Activated CD4-positive, alpha-beta T cell treated with anti-CD3 and anti-CD28 coated beads for 36 hours (primary cell): ENCODE measurements at regions not wholly inside any gene's neighbourhood (a gene's known extent, or its start where the extent isn't known, plus 50 kb on each side); places are given as distances from the start of the nearest gene placed in this dataset.

Experiments
- ATAC-seq: fragments of 200-7000 bp; cut with Tn5 transposase; one replicate; pipeline ENCODE4 v1.10.0; 2021; ENCODE audit warnings: mild to moderate bottlenecking, moderate library complexity
- CTCF ChIA-PET: fragments of 350-600 bp; sonication (Branson Sonifier 250); formaldehyde crosslinking; loops from one replicate; lab custom pipeline; 2021; ENCODE audit warnings: antibody characterized with exemption; lab: Charles Lee
- POLR2A ChIA-PET: fragments of 350-600 bp; sonication (Branson Sonifier 250); formaldehyde crosslinking; loops from one replicate; lab custom pipeline; 2021; ENCODE audit warnings: antibody characterized with exemption, inconsistent platforms; lab: Charles Lee
- DNase-seq: peaks from one replicate; pipeline ENCODE4 v3.0.0-alpha.2; 2020
- H3K27ac Mint-ChIP-seq: one replicate; pipeline ENCODE4 v1.8.0; 2021; ENCODE audit warnings: mixed read lengths
- H3K27me3 Mint-ChIP-seq: one replicate; pipeline ENCODE4 v1.8.0; 2021; ENCODE audit warnings: mixed read lengths
- H3K36me3 Mint-ChIP-seq: one replicate; pipeline ENCODE4 v1.8.0; 2021; ENCODE audit warnings: low read depth, mixed read lengths
- H3K4me1 Mint-ChIP-seq: one replicate; pipeline ENCODE4 v1.8.0; 2021; ENCODE audit warnings: mixed read lengths
- H3K4me3 Mint-ChIP-seq: one replicate; pipeline ENCODE4 v1.8.0; 2021; ENCODE audit warnings: mild to moderate bottlenecking, moderate library complexity, mixed read lengths
- H3K9me3 Mint-ChIP-seq: one replicate; pipeline ENCODE4 v1.8.0; 2021; ENCODE audit warnings: low read depth, mixed read lengths
- intact Hi-C, 2 experiments: fragments of 100-400 bp; cut with DNase I in 1 of 2; cut with micrococcal nuclease in 1 of 2; formaldehyde crosslinking; loops; one replicate each; pipeline versions ENCODE4 v1.14.2 to v1.15.1; 2022 to 2024; cut with DNase I, micrococcal nuclease

DNA sequence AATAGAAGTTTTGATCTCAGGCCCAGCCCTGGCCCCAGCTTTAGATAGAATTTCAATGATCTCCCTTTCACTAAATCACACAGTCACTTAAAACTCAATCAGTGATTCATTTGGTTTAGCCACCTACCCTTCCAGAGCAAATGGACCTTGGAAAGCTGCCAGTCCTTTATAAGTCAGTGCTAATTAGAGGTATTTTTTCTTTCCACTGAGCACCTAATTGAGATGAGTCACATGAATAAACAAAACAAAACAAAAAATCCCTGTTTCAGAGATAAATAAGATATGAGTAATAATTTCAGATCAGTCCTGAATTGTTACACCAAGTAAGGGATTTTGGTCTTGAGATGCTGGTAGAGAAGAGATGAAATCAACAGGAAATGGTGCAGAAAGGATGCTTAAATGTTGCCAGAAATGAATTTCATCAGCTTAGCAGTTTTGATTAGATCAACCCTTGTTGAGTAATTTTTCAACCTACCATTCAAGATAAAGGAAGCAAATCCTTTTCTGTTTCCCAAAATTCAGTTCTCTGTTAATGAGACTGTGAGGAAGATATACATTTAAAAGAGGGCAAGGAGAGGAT, 352.0 kb upstream of the COL8A1 start:
- no peak overlapping the region for H3K27ac Mint-ChIP-seq
- H3K4me3 Mint-ChIP-seq, result no peak overlapping the region
- no peaks in the 10 kb centered on the region for H3K36me3 Mint-ChIP-seq
- ChIA-PET CTCF (interaction anchor here (0.7 kb wide), 1 partner anchor 33 kb away, joined by 3 read pairs; no protein-coding TSS in a partner anchor), POLR2A (no interaction called here)
- intact Hi-C loops, result no loop called here
- H3K9me3 Mint-ChIP-seq, result peaks cover 2% of the 10 kb centered on the region
- DNase-seq (no peak), ATAC-seq (no peak)
- no peaks in the 10 kb centered on the region for H3K4me1 Mint-ChIP-seq
- H3K27me3 Mint-ChIP-seq, result no peaks in the 10 kb centered on the region

GRCh38 chr3:99269606-99270351, 368.3 kb upstream of the DCBLD2 start:
- no peak for DNase-seq
- ChIA-PET CTCF (no interaction called here), POLR2A (no interaction called here)
- H3K4me3 Mint-ChIP-seq, result no peak overlapping the region
- H3K27me3 Mint-ChIP-seq, result no peaks in the 10 kb centered on the region
- intact Hi-C loops, result no loop called here
- no peak for ATAC-seq
- no peaks in the 10 kb centered on the region for H3K4me1 Mint-ChIP-seq
- no peaks in the 10 kb centered on the region for H3K9me3 Mint-ChIP-seq
- H3K36me3 Mint-ChIP-seq, result no peaks in the 10 kb centered on the region
- H3K27ac Mint-ChIP-seq, result no peak overlapping the region

DNA sequence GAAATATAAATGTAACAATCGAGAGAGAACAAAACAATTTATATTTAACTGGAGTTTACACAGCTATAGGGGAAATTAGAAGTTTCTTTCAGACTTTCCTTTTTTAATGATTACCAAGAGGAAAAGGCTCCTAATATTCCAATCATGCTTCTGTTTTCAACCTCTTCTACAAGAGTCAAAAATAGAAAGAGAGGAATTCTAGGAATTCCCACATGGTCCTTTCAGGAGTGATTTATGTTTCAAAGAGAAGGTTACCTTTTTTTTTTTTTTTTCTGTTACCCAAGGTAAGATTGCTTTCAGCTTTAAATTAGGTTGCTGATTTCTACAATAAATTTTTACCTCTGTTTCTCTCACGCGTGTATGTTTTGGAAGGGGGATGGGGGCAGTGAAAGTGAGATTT, 355.3 kb upstream of the DCBLD2 start:
- ATAC-seq, result no peak
- no peak for DNase-seq
- ChIA-PET POLR2A (no interaction called here), CTCF (no interaction called here)
- H3K36me3 Mint-ChIP-seq, result no peaks in the 10 kb centered on the region
- H3K4me3 Mint-ChIP-seq, result no peak overlapping the region
- no peaks in the 10 kb centered on the region for H3K4me1 Mint-ChIP-seq
- peaks cover 1% of the 10 kb centered on the region for H3K9me3 Mint-ChIP-seq
- H3K27me3 Mint-ChIP-seq, result no peaks in the 10 kb centered on the region
- H3K27ac Mint-ChIP-seq, result no peak overlapping the region
- intact Hi-C loops, result no loop called here

GRCh38 chr3:99253963-99254355, 352.5 kb upstream of the DCBLD2 start:
- POLR2A ChIA-PET, result no interaction called here
- ATAC-seq, result no peak
- intact Hi-C loops, result no loop called here
- DNase-seq, result no peak
- H3K9me3 Mint-ChIP-seq, result peaks cover 1% of the 10 kb centered on the region
- H3K4me3 Mint-ChIP-seq, result no peak overlapping the region
- H3K27ac Mint-ChIP-seq, result no peak overlapping the region
- no peaks in the 10 kb centered on the region for H3K36me3 Mint-ChIP-seq
- no peaks in the 10 kb centered on the region for H3K27me3 Mint-ChIP-seq
- H3K4me1 Mint-ChIP-seq, result no peaks in the 10 kb centered on the region
- CTCF ChIA-PET, result no interaction called here

DNA sequence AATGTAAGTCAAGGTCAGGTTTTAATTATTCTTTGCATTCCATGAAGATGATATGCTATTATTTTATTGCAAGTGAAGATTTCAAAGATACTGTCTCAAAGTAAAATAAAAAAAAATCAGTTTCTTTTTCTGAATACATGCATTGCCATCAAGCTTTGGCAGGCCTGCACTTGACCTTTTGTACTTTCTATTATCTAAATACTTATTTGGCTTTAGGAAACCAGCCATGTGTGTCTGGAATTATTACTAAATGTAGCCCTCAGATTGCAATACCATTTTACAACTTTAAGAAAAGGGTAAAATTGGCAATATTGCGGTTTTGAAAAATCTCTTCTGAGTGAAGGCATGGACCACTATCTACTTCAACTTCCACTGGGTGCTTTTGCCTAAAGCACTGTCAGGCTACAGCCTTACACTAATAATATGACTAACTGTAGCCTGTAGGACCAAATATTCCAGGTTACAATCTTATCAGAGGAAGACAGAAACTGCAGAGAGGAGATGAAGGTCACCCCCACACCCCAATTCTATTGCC, 349.4 kb upstream of the DCBLD2 start:
- DNase-seq (no peak), ATAC-seq (no peak)
- no peaks in the 10 kb centered on the region for H3K9me3 Mint-ChIP-seq
- POLR2A ChIA-PET, result no interaction called here
- no peaks in the 10 kb centered on the region for H3K27me3 Mint-ChIP-seq
- H3K27ac Mint-ChIP-seq, result no peak overlapping the region
- CTCF ChIA-PET, result no interaction called here
- intact Hi-C loops, result no loop called here
- H3K4me3 Mint-ChIP-seq, result no peak overlapping the region
- H3K4me1 Mint-ChIP-seq, result no peaks in the 10 kb centered on the region
- no peaks in the 10 kb centered on the region for H3K36me3 Mint-ChIP-seq

DNA sequence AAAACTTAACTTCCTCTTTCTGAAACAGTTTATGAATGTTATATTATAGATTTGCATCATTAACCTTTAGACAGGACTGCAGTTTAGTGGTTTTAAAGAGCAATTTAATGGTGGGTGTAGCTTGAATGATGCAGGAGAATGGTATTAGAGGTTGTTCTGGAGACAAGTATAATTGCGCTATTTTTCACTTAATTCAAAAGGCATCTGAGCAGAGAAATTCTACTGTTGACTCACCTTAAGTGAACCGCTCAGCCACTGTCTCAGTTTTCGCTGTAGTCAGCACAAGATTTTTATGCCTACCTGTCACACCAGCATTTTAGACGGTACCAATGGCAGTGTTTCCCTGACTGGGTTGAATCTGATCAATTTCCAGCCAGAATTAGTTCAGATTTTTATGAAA, 348.8 kb upstream of the DCBLD2 start:
- Mint-ChIP-seq H3K27ac (no peak overlapping the region), H3K4me1 (no peaks in the 10 kb centered on the region), H3K36me3 (no peaks in the 10 kb centered on the region), H3K4me3 (no peak overlapping the region), H3K27me3 (no peaks in the 10 kb centered on the region), H3K9me3 (no peaks in the 10 kb centered on the region)
- intact Hi-C loops, result no loop called here
- POLR2A ChIA-PET, result no interaction called here
- ATAC-seq (no peak), DNase-seq (no peak)
- CTCF ChIA-PET, result no interaction called here

GRCh38 chr3:99249627-99250026, 348.1 kb upstream of the DCBLD2 start:
- no peaks in the 10 kb centered on the region for H3K4me1 Mint-ChIP-seq
- no peak overlapping the region for H3K27ac Mint-ChIP-seq
- POLR2A ChIA-PET, result no interaction called here
- intact Hi-C loops, result no loop called here
- H3K27me3 Mint-ChIP-seq, result no peaks in the 10 kb centered on the region
- no peaks in the 10 kb centered on the region for H3K9me3 Mint-ChIP-seq
- no peaks in the 10 kb centered on the region for H3K36me3 Mint-ChIP-seq
- ATAC-seq (no peak), DNase-seq (no peak)
- CTCF ChIA-PET, result no interaction called here
- no peak overlapping the region for H3K4me3 Mint-ChIP-seq

DNA sequence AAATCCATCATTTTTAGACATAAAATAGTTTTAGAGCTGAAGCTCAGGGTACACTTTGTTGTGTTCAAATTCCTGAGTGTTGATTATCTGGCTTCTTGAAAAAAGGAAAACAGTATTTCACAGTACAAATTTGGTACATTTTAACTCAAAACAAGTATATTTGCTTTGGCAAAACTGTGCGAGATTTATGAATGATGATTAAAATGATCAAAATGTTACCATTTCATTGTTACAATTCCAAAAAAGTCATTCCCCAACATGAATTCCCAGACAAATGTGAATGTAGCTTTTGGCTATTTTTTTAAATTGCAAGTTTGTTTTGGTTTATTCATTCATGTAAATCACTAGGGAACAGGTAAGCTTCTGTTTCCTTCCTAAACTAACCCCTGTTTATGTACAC, 347.4 kb upstream of the DCBLD2 start:
- ATAC-seq, result no peak
- H3K36me3 Mint-ChIP-seq, result no peaks in the 10 kb centered on the region
- no peaks in the 10 kb centered on the region for H3K9me3 Mint-ChIP-seq

DNA sequence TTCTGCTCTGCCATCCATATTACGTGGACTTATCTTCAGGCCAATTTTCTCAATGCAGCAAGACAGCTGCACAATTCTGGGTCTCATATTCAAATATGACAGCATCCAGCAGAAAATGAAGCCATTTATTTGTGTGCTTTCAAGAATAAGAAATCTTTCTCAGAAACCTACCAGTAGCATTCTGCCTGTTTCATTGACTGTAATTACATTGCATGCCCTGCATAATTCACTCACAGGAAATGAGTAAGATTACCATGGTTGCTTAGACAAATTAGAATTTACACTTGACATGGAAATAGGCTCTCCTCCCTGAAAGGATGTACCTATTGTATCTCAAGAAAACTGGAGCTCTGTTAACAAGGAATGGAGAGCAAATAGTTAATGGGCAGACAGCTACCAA, 346.6 kb upstream of the DCBLD2 start:
- H3K9me3 Mint-ChIP-seq, result no peaks in the 10 kb centered on the region
- H3K4me1 Mint-ChIP-seq, result no peaks in the 10 kb centered on the region
- intact Hi-C loops, result no loop called here
- H3K36me3 Mint-ChIP-seq, result no peaks in the 10 kb centered on the region
- H3K27ac Mint-ChIP-seq, result no peak overlapping the region
- ATAC-seq, result no peak
- ChIA-PET POLR2A (no interaction called here), CTCF (no interaction called here)
- DNase-seq, result no peak
- no peaks in the 10 kb centered on the region for H3K27me3 Mint-ChIP-seq
- no peak overlapping the region for H3K4me3 Mint-ChIP-seq

More for the DNA sequence above, 347.4 kb upstream of the DCBLD2 start:
- no peak for DNase-seq
- intact Hi-C loops, result no loop called here
- Mint-ChIP-seq H3K27me3 (no peaks in the 10 kb centered on the region), H3K4me3 (no peak overlapping the region), H3K27ac (no peak overlapping the region), H3K4me1 (no peaks in the 10 kb centered on the region)
- CTCF ChIA-PET, result no interaction called here
- POLR2A ChIA-PET, result no interaction called here

- H3K27me3 Mint-ChIP-seq, result no peaks in the 10 kb centered on the region
- H3K4me1 Mint-ChIP-seq, result no peaks in the 10 kb centered on the region
- DNase-seq (no peak), ATAC-seq (no peak)
- H3K4me3 Mint-ChIP-seq, result no peak overlapping the region
- H3K9me3 Mint-ChIP-seq, result no peaks in the 10 kb centered on the region
- ChIA-PET POLR2A (no interaction called here), CTCF (no interaction called here)
- H3K27ac Mint-ChIP-seq, result no peak overlapping the region
- intact Hi-C loops, result no loop called here
- no peaks in the 10 kb centered on the region for H3K36me3 Mint-ChIP-seq
These were observed 344.6 kb upstream of the DCBLD2 start for GRCh38 chr3:99246010-99246654.

- ChIA-PET POLR2A (no interaction called here), CTCF (no interaction called here)
- intact Hi-C loops, result no loop called here
- Mint-ChIP-seq H3K36me3 (no peaks in the 10 kb centered on the region), H3K9me3 (peaks cover 4% of the 10 kb centered on the region), H3K4me1 (no peaks in the 10 kb centered on the region), H3K4me3 (no peak overlapping the region), H3K27me3 (no peaks in the 10 kb centered on the region), H3K27ac (no peak overlapping the region)
- DNase-seq (no peak), ATAC-seq (no peak)
These were observed 340.8 kb upstream of the DCBLD2 start for GRCh38 chr3:99242271-99242670.

DNA sequence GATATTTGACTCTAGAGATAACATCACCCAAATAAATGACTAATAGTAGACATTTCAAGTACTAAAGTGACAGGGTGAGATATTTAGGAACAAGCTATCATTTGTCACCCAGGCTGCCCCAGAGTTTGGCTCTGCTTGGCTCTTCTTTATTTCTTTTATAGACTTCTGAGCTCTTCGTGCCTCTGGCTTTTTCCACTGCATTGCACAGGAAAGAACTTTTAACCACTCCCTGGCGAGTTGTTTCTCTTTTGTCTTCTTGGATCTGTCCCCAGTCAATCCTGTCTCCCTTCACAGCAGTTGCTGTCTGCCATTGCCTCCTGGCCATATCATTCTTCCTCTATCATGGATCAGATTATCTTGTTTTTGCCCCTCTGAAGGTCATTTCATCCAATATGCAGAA, 339.2 kb upstream of the DCBLD2 start:
- ATAC-seq (no peak), DNase-seq (no peak)
- H3K9me3 Mint-ChIP-seq, result peaks cover 4% of the 10 kb centered on the region
- no peaks in the 10 kb centered on the region for H3K27me3 Mint-ChIP-seq
- no peak overlapping the region for H3K27ac Mint-ChIP-seq
- H3K36me3 Mint-ChIP-seq, result no peaks in the 10 kb centered on the region
- POLR2A ChIA-PET, result no interaction called here
- CTCF ChIA-PET, result no interaction called here
- intact Hi-C loops, result no loop called here
- no peaks in the 10 kb centered on the region for H3K4me1 Mint-ChIP-seq
- no peak overlapping the region for H3K4me3 Mint-ChIP-seq
